ENCODE measurements at regions not wholly inside any gene's neighbourhood (a gene's known extent, or its start where the extent isn't known, plus 50 kb on each side); places are given as distances from the start of the nearest gene placed in this dataset.

- H3F3A ChIP-seq (ENCODE audit: low read depth) = no peaks in the 10 kb centered on the region
- H3K27ac ChIP-seq = no peak overlapping the region
- H3K4me3 ChIP-seq = no peak overlapping the region
- Mint-ChIP-seq H3K4me1 (peaks cover 5% of the 10 kb centered on the region), H3K4me3 (no peak overlapping the region), H3K27ac (no peak overlapping the region), H3K27me3 (ENCODE audit: insufficient read depth, low read depth) (no peaks in the 10 kb centered on the region), H3K36me3 (no peaks in the 10 kb centered on the region), H3K9me3 (no peaks in the 10 kb centered on the region)
- H3K4me1 ChIP-seq = peaks cover 6% of the 10 kb centered on the region
- H2AFZ ChIP-seq (replicated peaks) = no peak overlapping the region
- DNase-seq (ENCODE audit: low spot score) = no peak
- no peaks in the 10 kb centered on the region for H3K36me3 ChIP-seq
- no peaks in the 10 kb centered on the region for H4K20me1 ChIP-seq (ENCODE audit: low read depth)
- no peaks in the 10 kb centered on the region for H3K27me3 ChIP-seq
- H3K4me2 ChIP-seq = no peak overlapping the region
- H3K79me2 ChIP-seq (ENCODE audit: low read depth) = no peaks in the 10 kb centered on the region
- H3K9ac ChIP-seq = no peak overlapping the region
- no peaks in the 10 kb centered on the region for H3K9me3 ChIP-seq (ENCODE audit: low read depth)
- no peak for TF ChIP-seq EZH2 (IDR thresholded peaks at IDR 0.05)
- no peak for TF ChIP-seq EZH2phosphoT487 (IDR thresholded peaks at IDR 0.05)
- TF ChIP-seq CTCF (IDR thresholded peaks at IDR 0.05) = no peak
Measured at GRCh38 chr6:133768656-133769295, 120.1 kb upstream of the TCF21 start.

- no peaks in the 10 kb centered on the region for H3K27me3 Mint-ChIP-seq (ENCODE audit: insufficient read depth, low read depth)
- Histone ChIP-seq H3K27me3 (no peaks in the 10 kb centered on the region), H3K4me1 (peaks cover 2% of the 10 kb centered on the region), H3K27ac (no peak overlapping the region), H3K79me2 (ENCODE audit: low read depth) (no peaks in the 10 kb centered on the region), H2AFZ (replicated peaks) (no peak overlapping the region), H3F3A (ENCODE audit: low read depth) (no peaks in the 10 kb centered on the region), H4K20me1 (ENCODE audit: low read depth) (no peaks in the 10 kb centered on the region), H3K4me3 (no peak overlapping the region), H3K9ac (no peak overlapping the region), H3K9me3 (ENCODE audit: low read depth) (no peaks in the 10 kb centered on the region), H3K4me2 (no peak overlapping the region), H3K36me3 (no peaks in the 10 kb centered on the region)
- no peaks in the 10 kb centered on the region for H3K9me3 Mint-ChIP-seq
- no peak overlapping the region for H3K4me3 Mint-ChIP-seq
- DNase-seq (ENCODE audit: low spot score) = no peak
- no peak for TF ChIP-seq CTCF (IDR thresholded peaks at IDR 0.05)
- TF ChIP-seq EZH2 (IDR thresholded peaks at IDR 0.05) = no peak
- TF ChIP-seq EZH2phosphoT487 (IDR thresholded peaks at IDR 0.05) = no peak
- H3K4me1 Mint-ChIP-seq = peaks cover 5% of the 10 kb centered on the region
- no peaks in the 10 kb centered on the region for H3K36me3 Mint-ChIP-seq
- no peak overlapping the region for H3K27ac Mint-ChIP-seq
Measured at GRCh38 chr6:133769463-133769862, 119.5 kb upstream of the TCF21 start.

- no peaks in the 10 kb centered on the region for H3F3A ChIP-seq (ENCODE audit: low read depth)
- Mint-ChIP-seq H3K4me1 (no peaks in the 10 kb centered on the region), H3K4me3 (no peak overlapping the region), H3K36me3 (no peaks in the 10 kb centered on the region), H3K9me3 (no peaks in the 10 kb centered on the region), H3K27me3 (ENCODE audit: insufficient read depth, low read depth) (no peaks in the 10 kb centered on the region), H3K27ac (no peak overlapping the region)
- no peaks in the 10 kb centered on the region for H3K9me3 ChIP-seq (ENCODE audit: low read depth)
- H3K79me2 ChIP-seq (ENCODE audit: low read depth) = no peaks in the 10 kb centered on the region
- H3K27me3 ChIP-seq = no peaks in the 10 kb centered on the region
- no peaks in the 10 kb centered on the region for H3K4me1 ChIP-seq
- no peak overlapping the region for H3K4me3 ChIP-seq
- H3K36me3 ChIP-seq = no peaks in the 10 kb centered on the region
- no peak overlapping the region for H3K4me2 ChIP-seq
- H2AFZ ChIP-seq (replicated peaks) = no peak overlapping the region
- DNase-seq (ENCODE audit: low spot score) = no peak
- H3K9ac ChIP-seq = no peak overlapping the region
- H4K20me1 ChIP-seq (ENCODE audit: low read depth) = no peaks in the 10 kb centered on the region
- TF ChIP-seq CTCF (IDR thresholded peaks at IDR 0.05) = no peak
- no peak for TF ChIP-seq EZH2phosphoT487 (IDR thresholded peaks at IDR 0.05)
- TF ChIP-seq EZH2 (IDR thresholded peaks at IDR 0.05) = no peak
- no peak overlapping the region for H3K27ac ChIP-seq
Measured at GRCh38 chr6:133772567-133772966, 116.3 kb upstream of the TCF21 start.

All from neural progenitor cell (in vitro differentiated cells).